GM23338 (cell line): ENCODE measurements at regions not wholly inside any gene's neighbourhood (a gene's known extent, or its start where the extent isn't known, plus 50 kb on each side); places are given as distances from the start of the nearest gene placed in this dataset.

ENCODE experiments used
- ATAC-seq: fragments of 200-7000 bp; cut with Tn5 transposase; 3 replicates; pipeline ENCODE4 v1.9.1; 2020
- DNase-seq: peaks from one replicate; pipeline ENCODE4 v3.0.0-alpha.2; 2015; ENCODE audit warnings: low spot score
- H2AFZ ChIP-seq: fragments of 200-600 bp; sonication (generic); 2 replicates; pipeline ENCODE4 v1.8.0; 2016; ENCODE audit warnings: antibody characterized with exemption, mild to moderate bottlenecking, moderate library complexity
- H3F3A ChIP-seq: fragments of 200-600 bp; sonication (generic); replicated peaks from 2 replicates; pipeline ENCODE4 v1.8.0; 2017; ENCODE audit warnings: antibody characterized with exemption, mixed run types, low read depth
- H3K27ac ChIP-seq: fragments of 200-600 bp; sonication (generic); 2 replicates; pipeline ENCODE4 v1.6.1; 2016; ENCODE audit warnings: low read depth
- H3K27me3 ChIP-seq: fragments of 200-600 bp; sonication (generic); 2 replicates; pipeline ENCODE4 v1.8.0; 2016; ENCODE audit warnings: mild to moderate bottlenecking, mixed run types, moderate library complexity; ENCODE audit not compliant: insufficient read depth
- H3K36me3 ChIP-seq: fragments of 200-600 bp; sonication (generic); 2 replicates; pipeline ENCODE4 v1.8.0; 2016; ENCODE audit warnings: mild to moderate bottlenecking; ENCODE audit not compliant: insufficient read depth
- H3K4me1 ChIP-seq: fragments of 200-600 bp; sonication (generic); 2 replicates; pipeline ENCODE4 v1.8.0; 2016; ENCODE audit warnings: mild to moderate bottlenecking, moderate library complexity; ENCODE audit not compliant: insufficient read depth
- H3K4me2 ChIP-seq: fragments of 200-600 bp; sonication (generic); 2 replicates; pipeline ENCODE4 v1.7.1; 2017; ENCODE audit warnings: mixed run types
- H3K4me3 ChIP-seq: fragments of 200-600 bp; sonication (generic); 2 replicates; pipeline ENCODE4 v1.6.1; 2016; ENCODE audit warnings: mixed run types
- H3K79me2 ChIP-seq: fragments of 200-600 bp; sonication (generic); replicated peaks from 2 replicates; pipeline ENCODE4 v1.8.0; 2017; ENCODE audit warnings: mild to moderate bottlenecking; ENCODE audit not compliant: insufficient read depth
- H3K9me2 ChIP-seq: fragments of 200-600 bp; sonication (generic); 2 replicates; pipeline ENCODE4 v1.8.0; 2017; ENCODE audit not compliant: insufficient read depth
- H4K20me1 ChIP-seq: fragments of 200-600 bp; sonication (generic); replicated peaks from 2 replicates; pipeline ENCODE4 v1.8.0; 2017; ENCODE audit warnings: mild to moderate bottlenecking; ENCODE audit not compliant: insufficient read depth
- H3K27ac Mint-ChIP-seq: 2 replicates; pipeline ENCODE4 v1.8.0; 2020; ENCODE audit warnings: inconsistent platforms, mild to moderate bottlenecking, moderate library complexity, mixed read lengths
- H3K27me3 Mint-ChIP-seq: 3 replicates; pipeline ENCODE4 v1.8.0; 2022; ENCODE audit warnings: low read depth, mild to moderate bottlenecking, moderate library complexity, mixed read lengths, inconsistent platforms; ENCODE audit not compliant: insufficient read depth, poor library complexity
- H3K36me3 Mint-ChIP-seq: 3 replicates; pipeline ENCODE4 v1.8.0; 2021; ENCODE audit warnings: low read depth, mild to moderate bottlenecking, inconsistent platforms, moderate library complexity, mixed read lengths
- H3K4me1 Mint-ChIP-seq: 3 replicates; pipeline ENCODE4 v1.8.0; 2020; ENCODE audit warnings: mild to moderate bottlenecking, inconsistent platforms, mixed read lengths
- H3K4me3 Mint-ChIP-seq: 3 replicates; pipeline ENCODE4 v1.8.0; 2021; ENCODE audit warnings: moderate library complexity, mild to moderate bottlenecking, inconsistent platforms, mixed read lengths
- H3K9me3 Mint-ChIP-seq: 3 replicates; pipeline ENCODE4 v1.8.0; 2020; ENCODE audit warnings: moderate library complexity, mild to moderate bottlenecking, inconsistent platforms, mixed read lengths
- CREB1 ChIP-seq: fragments of 250-450 bp; sonication (Bioruptor Pico); IDR thresholded peaks from 2 replicates; pipeline ENCODE4 v1.5.0; 2020; ENCODE audit warnings: low read depth, mild to moderate bottlenecking, moderate library complexity
- EZH2 ChIP-seq: fragments of 200-600 bp; sonication (generic); IDR thresholded peaks from one replicate; pipeline ENCODE4 v1.8.0; 2017; ENCODE audit warnings: antibody characterized with exemption, mild to moderate bottlenecking, low read depth; ENCODE audit not compliant: unreplicated experiment
- EZH2phosphoT487 ChIP-seq: fragments of 200-600 bp; sonication (generic); IDR thresholded peaks from one replicate; pipeline ENCODE4 v1.8.1; 2018; ENCODE audit warnings: antibody characterized with exemption; ENCODE audit not compliant: unreplicated experiment
- POLR2AphosphoS5 ChIP-seq: IDR thresholded peaks from 2 replicates; pipeline ENCODE4 v1.6.1; 2016; ENCODE audit warnings: antibody characterized with exemption, low read depth
- REST ChIP-seq: IDR thresholded peaks from one replicate; pipeline ENCODE4 v1.6.1; 2018; ENCODE audit warnings: antibody characterized with exemption; ENCODE audit not compliant: unreplicated experiment
- ZNF114 ChIP-seq: fragments of 250-450 bp; sonication (Bioruptor Pico); IDR thresholded peaks from 2 replicates; pipeline ENCODE4 v1.5.0; 2020; ENCODE audit warnings: mild to moderate bottlenecking, moderate library complexity
- ZNF462 ChIP-seq: fragments of 250-450 bp; sonication (Bioruptor Pico); IDR thresholded peaks from 2 replicates; pipeline ENCODE4 v1.5.0; 2020; ENCODE audit warnings: mild to moderate bottlenecking, moderate library complexity

GRCh38 chr15:99473981-99474906, 91.5 kb upstream of the MEF2A start:
- Histone ChIP-seq H3K27me3 (no peaks in the 10 kb centered on the region), H3K79me2 (no peaks in the 10 kb centered on the region), H3K4me3 (no peak overlapping the region), H3K4me1 (no peaks in the 10 kb centered on the region), H3K27ac (no peak overlapping the region), H2AFZ (peak overlapping the region; percentile 86), H3F3A (no peaks in the 10 kb centered on the region), H3K36me3 (no peaks in the 10 kb centered on the region), H3K4me2 (no peak overlapping the region), H3K9me2 (no peaks in the 10 kb centered on the region), H4K20me1 (no peaks in the 10 kb centered on the region)
- Mint-ChIP-seq H3K27me3 (peaks cover 4% of the 10 kb centered on the region), H3K9me3 (no peaks in the 10 kb centered on the region), H3K27ac (no peak overlapping the region), H3K36me3 (no peaks in the 10 kb centered on the region), H3K4me3 (no peak overlapping the region), H3K4me1 (0 out of 3 replicates have a peak, but pooled peaks cover 5% of the 10 kb centered on the region)
- DNase-seq = no peak
- TF ChIP-seq POLR2AphosphoS5 (no peak), ZNF114 (no peak), REST (no peak)
- ATAC-seq = no peak

GRCh38 chr15:99474909-99475753, 90.7 kb upstream of the MEF2A start:
- H3K27ac Mint-ChIP-seq = no peak overlapping the region
- H3K27ac ChIP-seq = no peak overlapping the region
- TF ChIP-seq ZNF114 (no peak), EZH2 (no peak), ZNF462 (no peak), EZH2phosphoT487 (no peak), CREB1 (CRISPR knock-in tag) (no peak)

More at GRCh38 chr15:99474909-99475753, 90.7 kb upstream of the MEF2A start:
- H3K36me3 ChIP-seq = no peaks in the 10 kb centered on the region
- no peaks in the 10 kb centered on the region for H3K4me1 ChIP-seq
- ATAC-seq (no peak), DNase-seq (no peak)
- 0 out of 3 replicates have a peak, but pooled peaks cover 5% of the 10 kb centered on the region for H3K4me1 Mint-ChIP-seq
- peaks cover 4% of the 10 kb centered on the region for H3K27me3 Mint-ChIP-seq
- H3F3A ChIP-seq = no peaks in the 10 kb centered on the region
- no peak overlapping the region for H2AFZ ChIP-seq
- H4K20me1 ChIP-seq = no peaks in the 10 kb centered on the region
- no peak overlapping the region for H3K4me3 Mint-ChIP-seq
- H3K27me3 ChIP-seq = no peaks in the 10 kb centered on the region
- no peak overlapping the region for H3K4me3 ChIP-seq
- H3K9me3 Mint-ChIP-seq = no peaks in the 10 kb centered on the region
- H3K79me2 ChIP-seq = no peaks in the 10 kb centered on the region
- no peaks in the 10 kb centered on the region for H3K36me3 Mint-ChIP-seq
- no peaks in the 10 kb centered on the region for H3K9me2 ChIP-seq
- no peak overlapping the region for H3K4me2 ChIP-seq
